Loucy (cell line): ENCODE measurements at regions not wholly inside any gene's neighbourhood (a gene's known extent, or its start where the extent isn't known, plus 50 kb on each side); places are given as distances from the start of the nearest gene placed in this dataset.

Source experiments
- EZH2phosphoT487 ChIP-seq: fragments of 200-600 bp; IDR thresholded peaks from 2 replicates; pipeline ENCODE4 v1.6.1; 2018; ENCODE audit warnings: antibody characterized with exemption, mild to moderate bottlenecking, moderate library complexity, borderline replicate concordance
- TF ChIP-seq, protein P1 (sequence below): fragments of 200-600 bp; sonication (generic); conservative IDR thresholded peaks from 2 replicates; pipeline ENCODE4 v1.5.1; 2014; ENCODE audit warnings: mild to moderate bottlenecking, antibody characterized with exemption, low read length

DNA sequence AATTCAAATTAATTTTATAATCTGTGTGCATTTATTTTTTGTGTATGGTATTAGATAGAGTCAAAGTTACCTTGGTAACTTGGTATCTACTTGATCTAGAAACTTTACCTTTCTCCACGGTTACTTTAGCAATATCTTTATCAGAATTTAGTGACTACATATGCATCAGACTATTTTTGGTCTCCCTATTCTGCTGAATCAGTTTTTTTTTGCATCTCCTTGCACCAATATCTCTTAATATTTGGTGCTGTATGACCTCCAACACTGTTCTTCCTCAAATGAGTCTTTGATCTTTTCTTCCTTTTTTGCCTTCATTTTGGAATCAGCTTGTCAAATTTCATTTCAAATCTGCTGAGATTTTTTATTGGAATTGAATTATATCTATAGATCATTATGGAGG is 828.2 kb upstream of the FOXG1 start:
- TF ChIP-seq, protein P1, sequence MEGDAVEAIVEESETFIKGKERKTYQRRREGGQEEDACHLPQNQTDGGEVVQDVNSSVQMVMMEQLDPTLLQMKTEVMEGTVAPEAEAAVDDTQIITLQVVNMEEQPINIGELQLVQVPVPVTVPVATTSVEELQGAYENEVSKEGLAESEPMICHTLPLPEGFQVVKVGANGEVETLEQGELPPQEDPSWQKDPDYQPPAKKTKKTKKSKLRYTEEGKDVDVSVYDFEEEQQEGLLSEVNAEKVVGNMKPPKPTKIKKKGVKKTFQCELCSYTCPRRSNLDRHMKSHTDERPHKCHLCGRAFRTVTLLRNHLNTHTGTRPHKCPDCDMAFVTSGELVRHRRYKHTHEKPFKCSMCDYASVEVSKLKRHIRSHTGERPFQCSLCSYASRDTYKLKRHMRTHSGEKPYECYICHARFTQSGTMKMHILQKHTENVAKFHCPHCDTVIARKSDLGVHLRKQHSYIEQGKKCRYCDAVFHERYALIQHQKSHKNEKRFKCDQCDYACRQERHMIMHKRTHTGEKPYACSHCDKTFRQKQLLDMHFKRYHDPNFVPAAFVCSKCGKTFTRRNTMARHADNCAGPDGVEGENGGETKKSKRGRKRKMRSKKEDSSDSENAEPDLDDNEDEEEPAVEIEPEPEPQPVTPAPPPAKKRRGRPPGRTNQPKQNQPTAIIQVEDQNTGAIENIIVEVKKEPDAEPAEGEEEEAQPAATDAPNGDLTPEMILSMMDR: no peak
- TF ChIP-seq EZH2phosphoT487: no peak
